Osteoblast (primary cell): ENCODE measurements at regions not wholly inside any gene's neighbourhood (a gene's known extent, or its start where the extent isn't known, plus 50 kb on each side); places are given as distances from the start of the nearest gene placed in this dataset.

ENCODE experiments used
- DNase-seq: peaks from one replicate; pipeline ENCODE4 v3.0.0; 2011; ENCODE audit warnings: low spot score, mixed read lengths; ENCODE audit not compliant: insufficient read length; ENCODE audit errors: missing footprints
- H2AFZ ChIP-seq: 2 replicates; pipeline ENCODE4 v1.6.0; 2011; ENCODE audit warnings: mild to moderate bottlenecking, low read length
- H3K27ac ChIP-seq: 2 replicates; pipeline ENCODE4 v1.5.1; 2011; ENCODE audit warnings: mild to moderate bottlenecking, low read depth, low read length, moderate library complexity
- H3K27me3 ChIP-seq: 2 replicates; pipeline ENCODE4 v1.6.0; 2012; ENCODE audit warnings: mild to moderate bottlenecking, control low read depth, inconsistent platforms, low read length, moderate library complexity; ENCODE audit not compliant: insufficient read depth
- H3K36me3 ChIP-seq: 2 replicates; pipeline ENCODE4 v1.5.1; 2011; ENCODE audit warnings: mild to moderate bottlenecking, low read length, control low read depth, moderate library complexity; ENCODE audit not compliant: insufficient read depth
- H3K4me1 ChIP-seq: 2 replicates; pipeline ENCODE4 v1.5.1; 2011; ENCODE audit warnings: mild to moderate bottlenecking, low read length, control low read depth, moderate library complexity; ENCODE audit not compliant: insufficient read depth
- H3K4me2 ChIP-seq: 2 replicates; pipeline ENCODE4 v1.6.0; 2011; ENCODE audit warnings: mild to moderate bottlenecking, low read length; ENCODE audit not compliant: insufficient read depth
- H3K4me3 ChIP-seq: fragments of 200-600 bp; sonication (generic); 3 replicates; pipeline ENCODE4 v1.5.1; 2012; ENCODE audit warnings: mild to moderate bottlenecking, low read length, inconsistent platforms; ENCODE audit not compliant: insufficient read depth
- H3K79me2 ChIP-seq: 2 replicates; pipeline ENCODE4 v1.6.0; 2012; ENCODE audit warnings: mild to moderate bottlenecking, low read length, control low read depth, inconsistent platforms; ENCODE audit not compliant: insufficient read depth
- H3K9me3 ChIP-seq: 2 replicates; pipeline ENCODE4 v1.5.1; 2011; ENCODE audit warnings: low read depth, low read length, control low read depth
- H4K20me1 ChIP-seq: 2 replicates; pipeline ENCODE4 v1.6.0; 2012; ENCODE audit warnings: mild to moderate bottlenecking, low read length, control low read depth; ENCODE audit not compliant: insufficient read depth
- CTCF ChIP-seq: IDR thresholded peaks from 2 replicates; pipeline ENCODE4 v1.5.1; 2011; ENCODE audit warnings: mild to moderate bottlenecking, low read depth, low read length, moderate library complexity; ENCODE audit errors: extremely low read depth

GRCh38 chr14:53316504-53316903 is 163.4 kb upstream of the DDHD1 start:
- Histone ChIP-seq H3K4me1 (no peaks in the 10 kb centered on the region), H3K36me3 (no peaks in the 10 kb centered on the region), H3K79me2 (no peaks in the 10 kb centered on the region), H4K20me1 (no peaks in the 10 kb centered on the region), H3K4me3 (no peak overlapping the region), H2AFZ (no peak overlapping the region), H3K27ac (no peak overlapping the region), H3K27me3 (no peaks in the 10 kb centered on the region), H3K4me2 (no peak overlapping the region), H3K9me3 (no peaks in the 10 kb centered on the region)
- DNase-seq: no peak
- TF ChIP-seq CTCF: no peak

GRCh38 chr14:53310412-53310811 is 157.3 kb upstream of the DDHD1 start:
- H3K4me1 ChIP-seq: peaks cover 12% of the 10 kb centered on the region
- no peak overlapping the region for H3K4me3 ChIP-seq
- no peaks in the 10 kb centered on the region for H3K9me3 ChIP-seq
- no peaks in the 10 kb centered on the region for H3K27me3 ChIP-seq
- no peak overlapping the region for H2AFZ ChIP-seq
- H3K27ac ChIP-seq: no peak overlapping the region
- TF ChIP-seq CTCF: no peak
- H4K20me1 ChIP-seq: no peaks in the 10 kb centered on the region
- no peak overlapping the region for H3K4me2 ChIP-seq
- H3K36me3 ChIP-seq: no peaks in the 10 kb centered on the region
- no peak for DNase-seq
- H3K79me2 ChIP-seq: no peaks in the 10 kb centered on the region

GRCh38 chr14:53306911-53307310 is 153.8 kb upstream of the DDHD1 start:
- peak overlapping the region; percentile 96 for H3K4me2 ChIP-seq
- H3K4me3 ChIP-seq: peak overlapping the region; percentile 77
- H3K27ac ChIP-seq: no peak overlapping the region
- no peaks in the 10 kb centered on the region for H3K36me3 ChIP-seq
- peaks cover 6% of the 10 kb centered on the region for H3K27me3 ChIP-seq
- peak; percentile 86 for DNase-seq
- H3K4me1 ChIP-seq: peaks cover 12% of the 10 kb centered on the region
- no peaks in the 10 kb centered on the region for H4K20me1 ChIP-seq
- H3K79me2 ChIP-seq: no peaks in the 10 kb centered on the region
- H2AFZ ChIP-seq: no peak overlapping the region
- no peaks in the 10 kb centered on the region for H3K9me3 ChIP-seq
- no peak for TF ChIP-seq CTCF

GRCh38 chr14:53306267-53306721 is 153.2 kb upstream of the DDHD1 start:
- peak overlapping the region; percentile 42 for H3K27ac ChIP-seq

More at GRCh38 chr14:53306267-53306721, 153.2 kb upstream of the DDHD1 start:
- H3K36me3 ChIP-seq: no peaks in the 10 kb centered on the region
- no peaks in the 10 kb centered on the region for H4K20me1 ChIP-seq
- peaks cover 6% of the 10 kb centered on the region for H3K27me3 ChIP-seq
- H3K4me2 ChIP-seq: peak overlapping the region; percentile 96
- H3K79me2 ChIP-seq: no peaks in the 10 kb centered on the region
- H2AFZ ChIP-seq: peak overlapping the region; percentile 90
- peak; percentile 22 for DNase-seq
- peak overlapping the region; percentile 77 for H3K4me3 ChIP-seq
- H3K9me3 ChIP-seq: no peaks in the 10 kb centered on the region
- peaks cover 12% of the 10 kb centered on the region for H3K4me1 ChIP-seq
- peak; percentile 87 for TF ChIP-seq CTCF
